ENCODE measurements at regions not wholly inside any gene's neighbourhood (a gene's known extent, or its start where the extent isn't known, plus 50 kb on each side); places are given as distances from the start of the nearest gene placed in this dataset.

DNA sequence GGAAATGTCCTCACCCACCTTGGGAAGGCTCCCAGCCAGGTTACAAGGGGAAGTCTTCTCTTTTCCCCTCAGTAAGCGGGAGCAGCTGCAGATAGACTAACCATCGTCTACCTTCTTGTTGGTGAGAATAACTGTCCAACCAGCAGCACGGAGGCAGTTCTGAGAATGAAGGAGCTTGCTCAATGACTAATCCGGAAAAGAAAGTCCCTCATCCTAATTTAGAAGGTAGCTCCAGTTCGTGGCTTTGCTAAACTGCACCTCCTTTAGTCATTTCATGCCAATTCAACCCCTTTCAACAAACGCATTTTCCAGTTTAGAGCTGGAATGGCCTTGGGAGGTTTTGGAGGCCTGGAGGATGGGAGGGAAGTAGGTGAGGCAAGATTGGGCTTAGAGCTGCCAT, 527.4 kb upstream of the PROK2 start:
- TF ChIP-seq ZFX (IDR thresholded peaks at IDR 0.05; ENCODE audit: borderline replicate concordance) = no peak
- TF ChIP-seq, protein P1, sequence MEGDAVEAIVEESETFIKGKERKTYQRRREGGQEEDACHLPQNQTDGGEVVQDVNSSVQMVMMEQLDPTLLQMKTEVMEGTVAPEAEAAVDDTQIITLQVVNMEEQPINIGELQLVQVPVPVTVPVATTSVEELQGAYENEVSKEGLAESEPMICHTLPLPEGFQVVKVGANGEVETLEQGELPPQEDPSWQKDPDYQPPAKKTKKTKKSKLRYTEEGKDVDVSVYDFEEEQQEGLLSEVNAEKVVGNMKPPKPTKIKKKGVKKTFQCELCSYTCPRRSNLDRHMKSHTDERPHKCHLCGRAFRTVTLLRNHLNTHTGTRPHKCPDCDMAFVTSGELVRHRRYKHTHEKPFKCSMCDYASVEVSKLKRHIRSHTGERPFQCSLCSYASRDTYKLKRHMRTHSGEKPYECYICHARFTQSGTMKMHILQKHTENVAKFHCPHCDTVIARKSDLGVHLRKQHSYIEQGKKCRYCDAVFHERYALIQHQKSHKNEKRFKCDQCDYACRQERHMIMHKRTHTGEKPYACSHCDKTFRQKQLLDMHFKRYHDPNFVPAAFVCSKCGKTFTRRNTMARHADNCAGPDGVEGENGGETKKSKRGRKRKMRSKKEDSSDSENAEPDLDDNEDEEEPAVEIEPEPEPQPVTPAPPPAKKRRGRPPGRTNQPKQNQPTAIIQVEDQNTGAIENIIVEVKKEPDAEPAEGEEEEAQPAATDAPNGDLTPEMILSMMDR (IDR thresholded peaks at IDR 0.05) = no peak
